NCI-H146 treated with DMSO at 0.1 percent for 48 hours (cell line): ENCODE measurements at regions not wholly inside any gene's neighbourhood (a gene's known extent, or its start where the extent isn't known, plus 50 kb on each side); places are given as distances from the start of the nearest gene placed in this dataset.

Source experiments
- DNase-seq: peaks from one replicate; lab custom pipeline; 2025; ENCODE audit not compliant: unreplicated experiment; lab: John Stamatoyannopoulos, UW

- no peak for DNase-seq
Observed at GRCh38 chr1:190540366-190540765, 62.7 kb upstream of the BRINP3 start.

- DNase-seq = no peak
Observed at GRCh38 chr1:190551638-190552037, 74.0 kb upstream of the BRINP3 start.

GRCh38 chr1:190560161-190560681, 82.6 kb upstream of the BRINP3 start:
- DNase-seq = no peak

GRCh38 chr1:190563230-190563629, 85.6 kb upstream of the BRINP3 start:
- DNase-seq = no peak

GRCh38 chr1:190564117-190564516, 86.5 kb upstream of the BRINP3 start:
- DNase-seq = no peak

- peak; percentile 8 for DNase-seq
Observed at GRCh38 chr1:190578017-190578416, 100.4 kb upstream of the BRINP3 start.

- DNase-seq = no peak
Observed at GRCh38 chr1:190578526-190578925, 100.9 kb upstream of the BRINP3 start.

- DNase-seq = no peak
Observed at GRCh38 chr1:190579552-190580193, 102.0 kb upstream of the BRINP3 start.

- no peak for DNase-seq
Observed at GRCh38 chr1:190583862-190584261, 106.2 kb upstream of the BRINP3 start.

- DNase-seq = no peak
Observed at GRCh38 chr1:190588424-190588823, 110.8 kb upstream of the BRINP3 start.

- DNase-seq = no peak
Observed at GRCh38 chr1:190595438-190595837, 117.8 kb upstream of the BRINP3 start.

- no peak for DNase-seq
Observed at GRCh38 chr1:190597294-190597693, 119.6 kb upstream of the BRINP3 start.

GRCh38 chr1:190599670-190600069, 122.0 kb upstream of the BRINP3 start:
- DNase-seq = no peak

GRCh38 chr1:190602325-190602724, 124.7 kb upstream of the BRINP3 start:
- DNase-seq = no peak

- DNase-seq = no peak
Observed at GRCh38 chr1:190608282-190608681, 130.6 kb upstream of the BRINP3 start.

GRCh38 chr1:190615818-190616217, 138.2 kb upstream of the BRINP3 start:
- DNase-seq = no peak

- no peak for DNase-seq
Observed at GRCh38 chr1:190616235-190616634, 138.6 kb upstream of the BRINP3 start.

- no peak for DNase-seq
Observed at GRCh38 chr1:190619724-190620123, 142.1 kb upstream of the BRINP3 start.

GRCh38 chr1:190633488-190633887, 155.8 kb upstream of the BRINP3 start:
- no peak for DNase-seq

- DNase-seq = no peak
Observed at GRCh38 chr1:190634134-190634533, 156.5 kb upstream of the BRINP3 start.

- no peak for DNase-seq
Observed at GRCh38 chr1:190649553-190649952, 171.9 kb upstream of the BRINP3 start.

GRCh38 chr1:190658907-190659306, 181.2 kb upstream of the BRINP3 start:
- no peak for DNase-seq

- DNase-seq = no peak
Observed at GRCh38 chr1:190663962-190664361, 186.3 kb upstream of the BRINP3 start.
